PC-3 (cell line): ENCODE measurements at regions not wholly inside any gene's neighbourhood (a gene's known extent, or its start where the extent isn't known, plus 50 kb on each side); places are given as distances from the start of the nearest gene placed in this dataset.

ENCODE experiments used
- ATAC-seq: fragments of 200-7000 bp; cut with Tn5 transposase; 2 replicates; pipeline ENCODE4 v1.9.1; 2020; ENCODE audit warnings: mild to moderate bottlenecking, moderate library complexity
- BruUV-seq: library from RNA; stranded (reverse); fragments of 400-500 nt; replicated peaks from 2 replicates; lab custom pipeline; 2021; lab: Mats Ljungman, UMichigan
- CTCF ChIA-PET: fragments of 300-600 bp; sonication (Branson Sonifier 250); formaldehyde crosslinking; loops from one replicate; lab custom pipeline; 2022; ENCODE audit warnings: antibody characterized with exemption; lab: Charles Lee
- POLR2A ChIA-PET: fragments of 300-600 bp; sonication (Branson Sonifier 250); formaldehyde crosslinking; loops from one replicate; lab custom pipeline; 2022; ENCODE audit warnings: antibody characterized with exemption; ENCODE audit not compliant: unreplicated experiment; lab: Charles Lee
- DNase-seq: peaks from one replicate; pipeline ENCODE4 v3.0.0-alpha.2; 2015
- H2AFZ ChIP-seq: fragments of 300-600 bp; sonication (generic); 2 replicates; pipeline ENCODE4 v1.6.0; 2016; ENCODE audit warnings: antibody characterized with exemption, low read length
- H3F3A ChIP-seq: fragments of 300-600 bp; sonication (generic); one replicate; pipeline ENCODE4 v1.6.0; 2017; ENCODE audit warnings: antibody characterized with exemption, low read length, control low read depth, mild to moderate bottlenecking; ENCODE audit not compliant: unreplicated experiment
- H3K27ac ChIP-seq: fragments of 300-600 bp; sonication (generic); 2 replicates; pipeline ENCODE4 v1.5.1; 2016; ENCODE audit warnings: mild to moderate bottlenecking, low read length
- H3K27me3 ChIP-seq: fragments of 300-600 bp; sonication (generic); 2 replicates; pipeline ENCODE4 v1.6.1; 2016; ENCODE audit warnings: low read length, mixed read lengths
- H3K36me3 ChIP-seq: fragments of 300-600 bp; sonication (generic); 2 replicates; pipeline ENCODE4 v1.6.1; 2016; ENCODE audit warnings: low read depth, mixed run types, low read length, mixed read lengths
- H3K4me1 ChIP-seq: fragments of 300-600 bp; sonication (generic); 2 replicates; pipeline ENCODE4 v1.5.1; 2016; ENCODE audit warnings: low read length; ENCODE audit not compliant: insufficient read depth
- H3K4me2 ChIP-seq: fragments of 300-600 bp; sonication (generic); 2 replicates; pipeline ENCODE4 v1.6.0; 2016; ENCODE audit warnings: low read length
- H3K4me3 ChIP-seq: fragments of 300-600 bp; sonication (generic); 2 replicates; pipeline ENCODE4 v1.5.1; 2016; ENCODE audit warnings: mild to moderate bottlenecking, low read length, mixed read lengths
- H3K79me2 ChIP-seq: fragments of 300-600 bp; sonication (generic); 2 replicates; pipeline ENCODE4 v1.6.1; 2017; ENCODE audit warnings: low read length, mixed read lengths
- H3K9ac ChIP-seq: fragments of 300-600 bp; sonication (generic); 2 replicates; pipeline ENCODE4 v1.6.0; 2016; ENCODE audit warnings: mild to moderate bottlenecking, low read length
- H3K9me2 ChIP-seq: fragments of 300-600 bp; sonication (generic); replicated peaks from 2 replicates; pipeline ENCODE4 v1.6.1; 2016; ENCODE audit warnings: mixed run types, low read length, mixed read lengths
- H3K9me3 ChIP-seq: fragments of 300-600 bp; sonication (generic); 2 replicates; pipeline ENCODE4 v1.6.1; 2016; ENCODE audit warnings: low read length, mixed read lengths
- H4K20me1 ChIP-seq: fragments of 300-600 bp; sonication (generic); 2 replicates; pipeline ENCODE4 v1.6.1; 2016; ENCODE audit warnings: low read length, mixed read lengths
- EZH2 ChIP-seq: fragments of 300-600 bp; sonication (generic); IDR thresholded peaks from one replicate; pipeline ENCODE4 v1.6.1; 2017; ENCODE audit warnings: antibody characterized with exemption, mild to moderate bottlenecking, low read length; ENCODE audit not compliant: unreplicated experiment
- EZH2phosphoT487 ChIP-seq: fragments of 300-600 bp; sonication (generic); IDR thresholded peaks from 2 replicates; pipeline ENCODE4 v1.6.1; 2018; ENCODE audit warnings: mild to moderate bottlenecking, antibody characterized with exemption, low read length, borderline replicate concordance
- intact Hi-C: fragments of 100-400 bp; cut with micrococcal nuclease; formaldehyde crosslinking; loops from 2 replicates; pipeline ENCODE4 v1.9.0; 2023
- TF ChIP-seq, protein P1 (sequence below): fragments of 300-600 bp; sonication (generic); conservative IDR thresholded peaks from 2 replicates; pipeline ENCODE4 v1.5.1; 2017; ENCODE audit warnings: antibody characterized with exemption, low read depth, mild to moderate bottlenecking, low read length

DNA sequence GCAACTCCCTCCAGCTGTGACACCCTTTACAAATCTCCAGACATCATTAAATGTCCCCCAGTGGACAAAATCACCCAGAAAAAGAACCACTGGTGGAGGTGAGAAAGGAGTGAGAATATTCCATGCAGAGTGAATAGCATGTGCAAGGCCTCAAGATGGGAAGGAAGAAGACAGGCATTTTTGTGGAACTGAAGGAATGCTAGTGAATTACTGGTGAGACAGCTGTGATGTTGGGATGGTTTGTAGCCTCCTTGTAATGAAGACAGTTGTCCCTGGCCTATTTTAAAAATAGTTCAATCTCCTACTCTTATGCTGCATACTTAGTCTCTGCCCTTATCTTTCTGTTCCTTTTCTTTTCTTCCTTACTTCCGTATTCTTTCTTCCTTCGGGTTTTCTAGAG is 124.9 kb upstream of the RPS23 start:
- Histone ChIP-seq H4K20me1 (no peaks in the 10 kb centered on the region), H3K4me2 (no peak overlapping the region), H3K27ac (no peak overlapping the region), H3K9ac (no peak overlapping the region), H3K9me3 (peaks cover 6% of the 10 kb centered on the region; the same call in 1 of the 2 replicates), H3K27me3 (no peaks in the 10 kb centered on the region), H3K4me3 (no peak overlapping the region), H3K79me2 (no peaks in the 10 kb centered on the region), H3F3A (no peaks in the 10 kb centered on the region), H3K36me3 (peaks cover 6% of the 10 kb centered on the region; the same call in 1 of the 2 replicates), H2AFZ (no peak overlapping the region), H3K4me1 (peaks cover 31% of the 10 kb centered on the region), H3K9me2 (no peaks in the 10 kb centered on the region)
- intact Hi-C loops: no loop called here
- no peak for TF ChIP-seq EZH2
- no peak for TF ChIP-seq EZH2phosphoT487
- TF ChIP-seq, protein P1, sequence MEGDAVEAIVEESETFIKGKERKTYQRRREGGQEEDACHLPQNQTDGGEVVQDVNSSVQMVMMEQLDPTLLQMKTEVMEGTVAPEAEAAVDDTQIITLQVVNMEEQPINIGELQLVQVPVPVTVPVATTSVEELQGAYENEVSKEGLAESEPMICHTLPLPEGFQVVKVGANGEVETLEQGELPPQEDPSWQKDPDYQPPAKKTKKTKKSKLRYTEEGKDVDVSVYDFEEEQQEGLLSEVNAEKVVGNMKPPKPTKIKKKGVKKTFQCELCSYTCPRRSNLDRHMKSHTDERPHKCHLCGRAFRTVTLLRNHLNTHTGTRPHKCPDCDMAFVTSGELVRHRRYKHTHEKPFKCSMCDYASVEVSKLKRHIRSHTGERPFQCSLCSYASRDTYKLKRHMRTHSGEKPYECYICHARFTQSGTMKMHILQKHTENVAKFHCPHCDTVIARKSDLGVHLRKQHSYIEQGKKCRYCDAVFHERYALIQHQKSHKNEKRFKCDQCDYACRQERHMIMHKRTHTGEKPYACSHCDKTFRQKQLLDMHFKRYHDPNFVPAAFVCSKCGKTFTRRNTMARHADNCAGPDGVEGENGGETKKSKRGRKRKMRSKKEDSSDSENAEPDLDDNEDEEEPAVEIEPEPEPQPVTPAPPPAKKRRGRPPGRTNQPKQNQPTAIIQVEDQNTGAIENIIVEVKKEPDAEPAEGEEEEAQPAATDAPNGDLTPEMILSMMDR: no peak
- ATAC-seq (no peak), DNase-seq (no peak)
- ChIA-PET POLR2A (no interaction called here), CTCF (no interaction called here)
- BruUV-seq: no TSS peak

DNA sequence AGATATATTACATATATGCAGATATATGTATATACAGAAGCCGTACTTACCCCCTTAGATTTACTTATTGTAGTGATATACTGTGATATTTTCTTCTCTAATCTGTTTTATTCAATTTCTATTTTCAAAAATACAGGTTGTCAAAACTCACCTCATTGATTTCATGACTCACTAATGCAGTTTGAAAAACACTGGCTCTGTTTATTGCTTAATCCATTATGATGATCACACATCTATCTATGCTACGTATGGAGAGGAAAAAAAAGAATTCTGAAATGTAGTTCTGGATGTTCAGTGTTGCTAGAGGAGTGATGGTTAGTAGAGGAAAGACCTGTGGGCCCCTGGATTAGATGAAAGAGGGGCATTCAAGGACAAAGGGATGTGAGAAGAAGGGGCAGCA is 121.0 kb upstream of the RPS23 start:
- Histone ChIP-seq H3K27me3 (no peaks in the 10 kb centered on the region), H3K4me2 (no peak overlapping the region), H3K36me3 (peaks cover 1% of the 10 kb centered on the region; the same call in 1 of the 2 replicates), H3K4me1 (peaks cover 24% of the 10 kb centered on the region), H3K9me3 (peaks cover 1% of the 10 kb centered on the region; the same call in 1 of the 2 replicates), H3K79me2 (no peaks in the 10 kb centered on the region), H3K9ac (no peak overlapping the region), H3K27ac (no peak overlapping the region), H3K4me3 (no peak overlapping the region), H3F3A (no peaks in the 10 kb centered on the region), H2AFZ (no peak overlapping the region), H4K20me1 (no peaks in the 10 kb centered on the region), H3K9me2 (no peaks in the 10 kb centered on the region)
- TF ChIP-seq, protein P1: no peak
- TF ChIP-seq EZH2: no peak
- no peak for TF ChIP-seq EZH2phosphoT487
- no peak for DNase-seq
- POLR2A ChIA-PET: no interaction called here
- no TSS peak for BruUV-seq
- intact Hi-C loops: no loop called here
- no peak for ATAC-seq
- CTCF ChIA-PET: no interaction called here

DNA sequence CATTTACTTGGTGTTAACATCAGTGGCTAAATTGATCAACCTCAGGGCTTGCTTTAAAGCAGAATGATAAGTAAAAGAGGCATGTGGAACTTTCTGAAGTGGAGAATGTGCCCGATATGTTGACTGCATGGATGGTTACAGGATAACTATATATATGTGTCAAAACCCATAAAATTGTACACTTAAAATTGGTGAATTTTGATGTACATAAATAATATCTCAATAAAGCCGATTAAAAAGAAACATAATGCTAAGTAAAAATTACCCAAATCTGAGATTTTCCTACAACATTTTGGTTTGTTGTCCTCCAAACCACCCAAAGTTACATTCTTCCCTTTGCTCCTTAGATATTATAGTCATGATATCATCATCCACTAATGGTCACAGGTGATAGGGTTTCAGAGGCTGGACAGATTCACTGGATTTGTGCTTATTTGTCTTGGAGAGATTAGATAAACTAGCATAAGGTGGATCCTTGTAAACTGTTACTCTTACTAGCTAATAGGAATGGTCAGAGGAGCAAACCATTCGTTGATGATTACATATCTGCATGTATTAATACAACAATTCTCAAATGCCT is 119.7 kb upstream of the RPS23 start:
- TF ChIP-seq, protein P1: no peak
- TF ChIP-seq EZH2phosphoT487: no peak
- TF ChIP-seq EZH2: no peak
- CTCF ChIA-PET: no interaction called here
- Histone ChIP-seq H3K9ac (peak overlapping the region; percentile 61; the same call in 1 of the 2 replicates), H3K36me3 (no peaks in the 10 kb centered on the region), H3K4me3 (no peak overlapping the region), H3K4me1 (peaks cover 24% of the 10 kb centered on the region), H3K9me3 (no peaks in the 10 kb centered on the region), H3K27me3 (no peaks in the 10 kb centered on the region), H3K79me2 (no peaks in the 10 kb centered on the region), H3K9me2 (no peaks in the 10 kb centered on the region), H3K4me2 (no peak overlapping the region), H2AFZ (no peak overlapping the region), H3F3A (no peaks in the 10 kb centered on the region), H3K27ac (peak overlapping the region; percentile 86), H4K20me1 (no peaks in the 10 kb centered on the region)
- no peak for ATAC-seq
- intact Hi-C loops: no loop called here
- POLR2A ChIA-PET: no interaction called here
- peak; percentile 16 for DNase-seq
- BruUV-seq: no TSS peak
